WTC11 (cell line): ENCODE measurements at regions not wholly inside any gene's neighbourhood (a gene's known extent, or its start where the extent isn't known, plus 50 kb on each side); places are given as distances from the start of the nearest gene placed in this dataset.
"Not testable (repeated sequence)": the region's sequence is repeated elsewhere in the genome, so short reads cannot be mapped to it uniquely, and the experiment has no call there.

Source experiments
- TF ChIP-seq, protein P1 (sequence below): sonication (generic); formaldehyde crosslinking; conservative IDR thresholded peaks from 2 replicates; pipeline ENCODE4 v1.8.1; 2022; ENCODE audit warnings: mild to moderate bottlenecking, missing genetic modification reagents
- TF ChIP-seq, protein P2 (sequence below): fragments of 200-600 bp; IDR thresholded peaks from 2 replicates; pipeline ENCODE4 v1.8.0; 2022; ENCODE audit warnings: antibody characterized with exemption

DNA sequence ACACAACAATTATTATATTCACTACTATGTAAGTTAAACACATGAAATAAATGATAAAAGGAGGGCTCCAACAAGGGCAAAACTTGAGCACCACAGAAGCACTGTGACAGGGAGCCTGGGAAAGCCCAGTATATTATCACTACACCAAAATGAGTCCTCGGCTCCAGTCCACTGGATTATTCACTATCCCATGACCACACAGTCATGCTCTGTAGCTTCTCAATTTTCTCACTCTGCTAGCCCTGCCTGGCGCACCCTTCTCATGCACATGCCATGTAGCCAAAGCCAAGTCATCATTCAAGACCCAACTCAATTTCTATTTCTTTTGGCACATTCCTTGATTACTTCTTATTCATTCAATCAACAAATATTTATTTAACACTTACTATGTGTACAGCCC, 2378.5 kb downstream of the EPHA3 start:
- TF ChIP-seq, protein P1, sequence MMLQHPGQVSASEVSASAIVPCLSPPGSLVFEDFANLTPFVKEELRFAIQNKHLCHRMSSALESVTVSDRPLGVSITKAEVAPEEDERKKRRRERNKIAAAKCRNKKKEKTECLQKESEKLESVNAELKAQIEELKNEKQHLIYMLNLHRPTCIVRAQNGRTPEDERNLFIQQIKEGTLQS (CRISPR knock-in tag), result not testable (repeated sequence)
- TF ChIP-seq, protein P2, sequence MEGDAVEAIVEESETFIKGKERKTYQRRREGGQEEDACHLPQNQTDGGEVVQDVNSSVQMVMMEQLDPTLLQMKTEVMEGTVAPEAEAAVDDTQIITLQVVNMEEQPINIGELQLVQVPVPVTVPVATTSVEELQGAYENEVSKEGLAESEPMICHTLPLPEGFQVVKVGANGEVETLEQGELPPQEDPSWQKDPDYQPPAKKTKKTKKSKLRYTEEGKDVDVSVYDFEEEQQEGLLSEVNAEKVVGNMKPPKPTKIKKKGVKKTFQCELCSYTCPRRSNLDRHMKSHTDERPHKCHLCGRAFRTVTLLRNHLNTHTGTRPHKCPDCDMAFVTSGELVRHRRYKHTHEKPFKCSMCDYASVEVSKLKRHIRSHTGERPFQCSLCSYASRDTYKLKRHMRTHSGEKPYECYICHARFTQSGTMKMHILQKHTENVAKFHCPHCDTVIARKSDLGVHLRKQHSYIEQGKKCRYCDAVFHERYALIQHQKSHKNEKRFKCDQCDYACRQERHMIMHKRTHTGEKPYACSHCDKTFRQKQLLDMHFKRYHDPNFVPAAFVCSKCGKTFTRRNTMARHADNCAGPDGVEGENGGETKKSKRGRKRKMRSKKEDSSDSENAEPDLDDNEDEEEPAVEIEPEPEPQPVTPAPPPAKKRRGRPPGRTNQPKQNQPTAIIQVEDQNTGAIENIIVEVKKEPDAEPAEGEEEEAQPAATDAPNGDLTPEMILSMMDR, result not testable (repeated sequence)
